ENCODE measurements at regions not wholly inside any gene's neighbourhood (a gene's known extent, or its start where the extent isn't known, plus 50 kb on each side); places are given as distances from the start of the nearest gene placed in this dataset.

GRCh38 chr21:43305336-43305665 lies 121.6 kb downstream of the SIK1 start:
- TF ChIP-seq CTCF (IDR thresholded peaks at IDR 0.05 in 4 of 5, conservative IDR thresholded peaks at IDR 0.05 in 1 of 5) (no peak), POLR2A (IDR thresholded peaks at IDR 0.05) (no peak)

Data from gastrocnemius medialis (tissue), 4 donors.